HepG2 (cell line): ENCODE measurements at regions not wholly inside any gene's neighbourhood (a gene's known extent, or its start where the extent isn't known, plus 50 kb on each side); places are given as distances from the start of the nearest gene placed in this dataset.

ENCODE experiments used
- ATAC-seq: fragments of 200-7000 bp; cut with Tn5 transposase; 3 replicates; pipeline ENCODE4 v1.9.1; 2020; ENCODE audit warnings: mild to moderate bottlenecking, moderate library complexity
- BruUV-seq: library from RNA; stranded (reverse); fragments of 400-500 nt; replicated peaks from 2 replicates; lab custom pipeline; 2021; lab: Mats Ljungman, UMichigan
- CTCF ChIA-PET: fragments of 300-600 bp; formaldehyde crosslinking; extraction: SDS; loops from one replicate; lab custom pipeline; 2021; ENCODE audit warnings: low total read pairs, inconsistent platforms, low intra/inter-chr PET ratio; lab: Yijun Ruan, JAX
- POLR2A ChIA-PET: fragments of 350-600 bp; sonication (Branson Sonifier 250); formaldehyde crosslinking; loops from one replicate; lab custom pipeline; 2020; ENCODE audit warnings: antibody characterized with exemption, inconsistent platforms; lab: Yijun Ruan, JAX
- DNase-seq: peaks from one replicate; pipeline ENCODE4 v3.0.0-alpha.2; 2015; ENCODE audit warnings: low spot score
- FAIRE-seq: peaks from 3 replicates; lab custom pipeline; 2011; peaks lifted over from hg19 to GRCh38; lab: Jason Lieb, UNC
- H2AFZ ChIP-seq: one replicate; pipeline ENCODE4 v1.6.1; 2011; ENCODE audit warnings: low read length, inconsistent platforms
- H3K27ac ChIP-seq: fragments of 300-600 bp; 3 replicates; pipeline ENCODE4 v1.8.0; 2011; ENCODE audit warnings: mixed run types, mild to moderate bottlenecking, mixed read lengths, low read length, inconsistent platforms; ENCODE audit not compliant: insufficient read depth; ENCODE audit errors: extremely low read length
- H3K27me3 ChIP-seq, 2 experiments: fragments of 200-600 bp in 1 of 2; 2 replicates in 1 of 2; 3 replicates in 1 of 2; pipeline versions ENCODE4 v1.6.0 to v1.8.0; 2011; ENCODE audit warnings: low read length in 2 of 2, mild to moderate bottlenecking in 2 of 2, moderate library complexity in 2 of 2, inconsistent platforms in 1 of 2; ENCODE audit not compliant: insufficient read depth in 2 of 2, control insufficient read depth in 1 of 2
- H3K36me3 ChIP-seq, 2 experiments: fragments of 200-600 bp in 1 of 2; replicated peaks in 1 of 2; 2 replicates in 1 of 2; 3 replicates in 1 of 2; pipeline versions ENCODE4 v1.5.1 to v1.8.0; 2011; ENCODE audit warnings: low read length in 2 of 2, inconsistent platforms in 1 of 2; ENCODE audit not compliant: insufficient read depth in 2 of 2, control insufficient read depth in 1 of 2
- H3K4me1 ChIP-seq: 2 replicates; pipeline ENCODE4 v1.5.1; 2012; ENCODE audit warnings: low read length, inconsistent platforms; ENCODE audit not compliant: insufficient read depth
- H3K4me2 ChIP-seq: 2 replicates; pipeline ENCODE4 v1.6.0; 2011; ENCODE audit warnings: low read depth, low read length, inconsistent platforms
- H3K4me3 ChIP-seq, 3 experiments: fragments of 200-600 bp in 1 of 3; sonication (generic), shearing (Covaris generic) in 1 of 3; replicated peaks in 1 of 3; 2 replicates each; pipeline ENCODE4 v1.5.1; 2011 to 2016; ENCODE audit warnings: low read length in 3 of 3, inconsistent platforms in 2 of 3, low read depth in 2 of 3, mild to moderate bottlenecking in 2 of 3, control low read depth in 1 of 3, mixed read lengths in 1 of 3; ENCODE audit not compliant: insufficient read depth in 1 of 3
- H3K79me2 ChIP-seq: one replicate; pipeline ENCODE4 v1.6.1; 2011; ENCODE audit warnings: low read length, inconsistent platforms; ENCODE audit not compliant: insufficient read depth
- H3K9ac ChIP-seq: 2 replicates; pipeline ENCODE4 v1.6.0; 2011; ENCODE audit warnings: mild to moderate bottlenecking, low read depth, low read length, inconsistent platforms; ENCODE audit not compliant: insufficient read depth
- H3K9me3 ChIP-seq: 2 replicates; pipeline ENCODE4 v1.5.1; 2012; ENCODE audit warnings: mild to moderate bottlenecking, low read length
- H4K20me1 ChIP-seq: 2 replicates; pipeline ENCODE4 v1.6.0; 2011; ENCODE audit warnings: inconsistent platforms, mild to moderate bottlenecking, low read length, moderate library complexity; ENCODE audit not compliant: insufficient read depth
- E2F2 ChIP-seq: sonication (generic); formaldehyde crosslinking; IDR thresholded peaks from 2 replicates; pipeline ENCODE4 v1.4.0; 2020; ENCODE audit warnings: missing genetic modification reagents, borderline replicate concordance
- PBX3 ChIP-seq: sonication (generic); formaldehyde crosslinking; IDR thresholded peaks from 2 replicates; pipeline ENCODE4 v1.8.1; 2023; ENCODE audit warnings: missing genetic modification reagents, inconsistent platforms, borderline replicate concordance
- SIN3B ChIP-seq: fragments of 150-350 bp; IDR thresholded peaks from 2 replicates; pipeline ENCODE4 v1.6.1; 2014; ENCODE audit warnings: low read length
- SMAD1 ChIP-seq: sonication (generic); formaldehyde crosslinking; IDR thresholded peaks from 2 replicates; pipeline ENCODE4 v1.4.0; 2020; ENCODE audit warnings: missing genetic modification reagents, low read depth, mild to moderate bottlenecking, borderline replicate concordance
- SMC3 ChIP-seq: IDR thresholded peaks from 2 replicates; pipeline ENCODE4 v1.6.1; 2011; ENCODE audit warnings: low read length, improper control_type of control experiment
- SOX6 ChIP-seq, 2 experiments: fragments of 450-650 bp in 1 of 2; sonication (generic) in 1 of 2; formaldehyde crosslinking in 1 of 2; IDR thresholded peaks; 2 replicates each; pipeline versions ENCODE4 v1.4.0 to v1.6.1; 2017 to 2020; ENCODE audit warnings: antibody characterized with exemption in 1 of 2, mild to moderate bottlenecking in 1 of 2, missing genetic modification reagents in 1 of 2
- TFDP1 ChIP-seq: IDR thresholded peaks from 2 replicates; pipeline ENCODE4 v1.6.1; 2016; ENCODE audit warnings: missing compliant biosample characterization, missing genetic modification reagents, borderline replicate concordance
- THYN1 ChIP-seq: sonication (generic); formaldehyde crosslinking; IDR thresholded peaks from 2 replicates; pipeline ENCODE4 v1.8.1; 2023; ENCODE audit warnings: low read depth, mild to moderate bottlenecking, moderate library complexity, missing genetic modification reagents, borderline replicate concordance
- ZFP90 ChIP-seq: sonication (generic); formaldehyde crosslinking; IDR thresholded peaks from 2 replicates; pipeline ENCODE4 v1.8.0; 2022; ENCODE audit warnings: missing genetic modification reagents, mild to moderate bottlenecking, inconsistent platforms, borderline replicate concordance
- ZGPAT ChIP-seq: IDR thresholded peaks from 2 replicates; pipeline ENCODE4 v1.6.1; 2016; ENCODE audit warnings: mild to moderate bottlenecking
- ZNF615 ChIP-seq: sonication (generic); formaldehyde crosslinking; IDR thresholded peaks from 2 replicates; pipeline ENCODE4 v1.5.0; 2020; ENCODE audit warnings: mild to moderate bottlenecking, missing genetic modification reagents, borderline replicate concordance
- WGBS: methylation state at CpG from one replicate; pipeline ENCODE4 v1.1.6; 2017; ENCODE audit warnings: low lambda C conversion rate; 5-methylcytosine and 5-hydroxymethylcytosine counted together
- in situ Hi-C: cut with HindIII; loops from 2 replicates; pipeline ENCODE4 v1.10.0; 2017; ENCODE audit warnings: low pct_unique_long_range_greater_than_20kb; ENCODE audit not compliant: extremely low pct_ligation_motif_present
- intact Hi-C: fragments of 100-400 bp; cut with micrococcal nuclease; formaldehyde crosslinking; loops from one replicate; pipeline ENCODE4 v1.10.0; 2022; ENCODE audit not compliant: unreplicated experiment

DNA sequence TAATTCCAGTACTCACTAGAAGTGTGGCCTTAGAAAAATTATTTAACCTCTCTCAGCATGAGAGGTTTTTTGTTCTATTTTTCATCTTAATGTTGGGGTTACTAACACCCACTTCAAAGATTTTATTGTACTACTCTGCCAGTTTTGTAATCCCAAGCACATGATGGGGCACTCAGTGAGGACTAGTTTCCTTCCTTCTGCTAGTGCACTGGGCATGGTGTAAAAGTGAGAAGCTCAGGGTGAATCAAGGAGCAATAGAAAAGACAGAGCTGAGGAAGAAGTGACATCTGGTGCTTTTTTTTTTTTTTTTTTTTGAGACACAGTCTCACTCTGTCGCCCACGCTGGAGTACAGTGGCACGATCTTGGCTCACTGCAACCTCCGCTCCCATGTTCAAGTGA, 439.4 kb upstream of the ARID1B start:
- no peaks in the 10 kb centered on the region for H3K4me1 ChIP-seq
- no peaks in the 10 kb centered on the region for H3K36me3 ChIP-seq
- in situ Hi-C loops: no loop called here
- H3K9me3 ChIP-seq: no peaks in the 10 kb centered on the region
- H3K27me3 ChIP-seq: peaks cover 0 to 28% of the 10 kb centered on the region in 2 experiments; a peak in 3 of 5 replicates
- ChIA-PET CTCF (no interaction called here), POLR2A (no interaction called here)
- H4K20me1 ChIP-seq: no peaks in the 10 kb centered on the region
- 40% methylated on average over 4 of the region's 4 CpGs for whole genome bisulfite sequencing
- H2AFZ ChIP-seq: no peak overlapping the region
- H3K27ac ChIP-seq: no peak overlapping the region
- H3K4me2 ChIP-seq: no peak overlapping the region
- FAIRE-seq (no peak), ATAC-seq (no peak), DNase-seq (no peak)
- no peak overlapping the region for H3K9ac ChIP-seq
- H3K4me3 ChIP-seq: no peak overlapping the region
- no peak for TF ChIP-seq SMC3
- no peak for TF ChIP-seq ZGPAT (CRISPR knock-in tag)
- no peaks in the 10 kb centered on the region for H3K79me2 ChIP-seq
- no TSS peak for BruUV-seq
- intact Hi-C loops: no loop called here

- no peak for FAIRE-seq
- TF ChIP-seq PBX3 (CRISPR knock-in tag) (no peak), ZNF615 (CRISPR knock-in tag) (no peak), SIN3B (no peak), THYN1 (CRISPR knock-in tag) (no peak), E2F2 (no peak), TFDP1 (no peak), SMAD1 (CRISPR knock-in tag) (no peak), SOX6 (IDR thresholded peaks at IDR 0.05) (no peak), SOX6 (CRISPR knock-in tag; IDR thresholded peaks at IDR 0.05) (no peak), ZFP90 (CRISPR knock-in tag) (no peak)
Observed at GRCh38 chr6:156336733-156337132, 440.4 kb upstream of the ARID1B start.

More at GRCh38 chr6:156336733-156337132, 440.4 kb upstream of the ARID1B start:
- POLR2A ChIA-PET: no interaction called here
- ATAC-seq (peak; percentile 30), DNase-seq (no peak)
- Histone ChIP-seq H3K27ac (no peak overlapping the region), H3K27me3 (peaks cover 0 to 28% of the 10 kb centered on the region in 2 experiments; a peak in 3 of 5 replicates), H3K4me1 (no peaks in the 10 kb centered on the region), H3K4me2 (no peak overlapping the region), H4K20me1 (no peaks in the 10 kb centered on the region), H3K79me2 (no peaks in the 10 kb centered on the region), H2AFZ (no peak overlapping the region), H3K9ac (no peak overlapping the region), H3K9me3 (no peaks in the 10 kb centered on the region), H3K4me3 (no peak overlapping the region), H3K36me3 (no peaks in the 10 kb centered on the region)
- in situ Hi-C loops: no loop called here
- intact Hi-C loops: no loop called here
- no TSS peak for BruUV-seq
- 28% methylated on average over 3 of the region's 3 CpGs for WGBS
- CTCF ChIA-PET: no interaction called here
